C4-2B (cell line): ENCODE measurements at regions not wholly inside any gene's neighbourhood (a gene's known extent, or its start where the extent isn't known, plus 50 kb on each side); places are given as distances from the start of the nearest gene placed in this dataset.
"Not testable (repeated sequence)": the region's sequence is repeated elsewhere in the genome, so short reads cannot be mapped to it uniquely, and the experiment has no call there.

ENCODE experiments used
- H3K27ac ChIP-seq: fragments of 450-650 bp; 2 replicates; pipeline ENCODE4 v1.5.1; 2017
- ZFX ChIP-seq: fragments of 450-650 bp; IDR thresholded peaks from 2 replicates; pipeline ENCODE4 v1.6.1; 2017
- TF ChIP-seq, protein P1 (sequence below): fragments of 450-650 bp; conservative IDR thresholded peaks from 2 replicates; pipeline ENCODE4 v1.5.1; 2017; ENCODE audit warnings: mild to moderate bottlenecking

DNA sequence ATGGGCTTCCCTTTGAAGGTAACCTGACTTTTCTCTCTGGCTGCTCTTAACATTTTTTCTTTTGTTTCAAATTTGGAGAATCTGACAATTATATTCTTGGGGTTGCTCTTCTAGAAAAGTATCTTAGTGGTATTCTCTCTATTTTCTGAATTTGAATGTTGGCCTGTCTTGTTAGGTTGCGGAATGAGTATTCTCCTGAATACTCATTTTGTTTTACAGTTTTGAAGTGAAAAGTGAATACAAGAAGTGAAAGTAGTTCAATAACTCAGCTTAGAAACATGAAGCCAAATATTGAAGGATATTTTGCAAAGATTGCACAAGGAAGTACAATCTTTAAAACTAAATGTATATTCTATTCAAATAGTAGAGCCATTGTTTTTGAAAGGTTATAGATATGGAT lies 120.2 kb upstream of the MAP3K4 start:
- no peak overlapping the region for H3K27ac ChIP-seq
- TF ChIP-seq, protein P1, sequence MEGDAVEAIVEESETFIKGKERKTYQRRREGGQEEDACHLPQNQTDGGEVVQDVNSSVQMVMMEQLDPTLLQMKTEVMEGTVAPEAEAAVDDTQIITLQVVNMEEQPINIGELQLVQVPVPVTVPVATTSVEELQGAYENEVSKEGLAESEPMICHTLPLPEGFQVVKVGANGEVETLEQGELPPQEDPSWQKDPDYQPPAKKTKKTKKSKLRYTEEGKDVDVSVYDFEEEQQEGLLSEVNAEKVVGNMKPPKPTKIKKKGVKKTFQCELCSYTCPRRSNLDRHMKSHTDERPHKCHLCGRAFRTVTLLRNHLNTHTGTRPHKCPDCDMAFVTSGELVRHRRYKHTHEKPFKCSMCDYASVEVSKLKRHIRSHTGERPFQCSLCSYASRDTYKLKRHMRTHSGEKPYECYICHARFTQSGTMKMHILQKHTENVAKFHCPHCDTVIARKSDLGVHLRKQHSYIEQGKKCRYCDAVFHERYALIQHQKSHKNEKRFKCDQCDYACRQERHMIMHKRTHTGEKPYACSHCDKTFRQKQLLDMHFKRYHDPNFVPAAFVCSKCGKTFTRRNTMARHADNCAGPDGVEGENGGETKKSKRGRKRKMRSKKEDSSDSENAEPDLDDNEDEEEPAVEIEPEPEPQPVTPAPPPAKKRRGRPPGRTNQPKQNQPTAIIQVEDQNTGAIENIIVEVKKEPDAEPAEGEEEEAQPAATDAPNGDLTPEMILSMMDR, result no peak
- no peak for TF ChIP-seq ZFX

DNA sequence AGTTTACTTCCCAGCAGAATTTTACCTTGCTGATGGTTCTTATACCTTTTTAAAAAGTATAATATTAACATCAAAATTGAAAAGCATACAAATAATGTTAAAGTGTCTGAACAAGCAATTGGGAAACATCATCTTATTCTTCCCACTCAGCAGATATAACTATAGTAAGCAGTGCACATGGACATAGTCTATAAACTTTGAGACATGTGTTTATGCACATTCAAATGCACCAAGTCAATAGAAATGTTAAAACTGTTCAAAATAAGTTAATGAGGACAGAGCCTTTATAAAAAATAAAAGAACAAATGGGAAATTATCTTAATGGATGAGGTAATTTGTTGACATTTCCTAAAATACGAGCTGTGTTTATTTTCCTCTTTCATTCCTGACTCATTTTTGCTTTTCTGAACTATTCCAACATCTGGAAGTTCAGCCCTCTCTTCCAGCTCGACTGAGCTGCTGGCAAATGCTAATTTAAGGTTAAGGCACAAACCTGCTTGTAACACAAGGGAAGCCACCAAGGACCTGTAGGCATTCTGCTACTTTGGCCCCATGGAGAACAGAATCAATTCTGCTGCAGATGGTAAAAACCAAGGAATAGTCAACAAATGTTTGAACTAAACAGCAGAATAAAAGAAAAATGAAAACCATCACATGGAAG lies 110.3 kb upstream of the MAP3K4 start:
- no peak overlapping the region for H3K27ac ChIP-seq
- no peak for TF ChIP-seq ZFX
- TF ChIP-seq, protein P1, result no peak

DNA sequence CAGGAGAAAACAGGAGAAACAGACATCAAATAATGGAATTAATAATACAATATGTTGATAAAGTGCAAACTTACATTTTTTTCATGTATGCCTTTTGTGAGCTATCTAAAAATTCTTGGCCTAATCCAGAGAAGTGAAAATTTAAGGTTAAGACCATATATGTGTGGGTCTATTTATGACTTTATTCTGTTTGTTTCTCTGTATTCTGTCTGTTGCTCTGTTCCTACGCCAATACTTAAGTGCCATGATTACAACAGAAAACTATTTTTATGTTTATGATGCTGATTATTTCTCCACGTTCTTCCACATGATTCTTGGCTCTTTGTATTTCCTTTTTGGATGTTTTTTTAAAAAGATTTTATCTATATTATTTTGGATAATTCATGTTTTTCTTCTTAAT lies 109.6 kb upstream of the MAP3K4 start:
- no peak overlapping the region for H3K27ac ChIP-seq
- TF ChIP-seq, protein P1, result no peak
- TF ChIP-seq ZFX, result no peak

DNA sequence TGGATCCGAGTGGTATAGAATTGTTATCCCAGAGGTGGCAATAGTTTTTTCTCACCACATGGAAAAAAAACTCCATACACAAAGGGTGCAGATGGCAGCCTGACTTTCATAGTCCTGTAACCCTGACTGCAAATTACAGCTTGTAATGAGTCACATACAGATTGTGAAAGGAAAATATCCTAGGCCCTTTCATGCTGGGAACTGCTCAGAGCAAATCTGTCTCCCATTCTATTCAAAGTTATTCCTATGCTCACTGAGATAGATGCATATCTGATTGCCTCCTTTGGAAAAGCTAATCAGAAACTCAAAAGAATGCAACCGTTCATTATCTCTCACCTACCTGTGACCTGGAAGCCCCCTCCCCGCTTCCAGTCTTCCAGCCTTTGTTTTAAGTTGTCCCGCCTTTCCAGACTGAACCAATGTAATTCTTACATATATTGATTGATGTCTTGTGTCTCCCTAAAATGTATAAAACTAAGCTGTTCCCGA lies 108.7 kb upstream of the MAP3K4 start:
- TF ChIP-seq, protein P1, result no peak
- TF ChIP-seq ZFX, result no peak
- H3K27ac ChIP-seq, result no peak overlapping the region

DNA sequence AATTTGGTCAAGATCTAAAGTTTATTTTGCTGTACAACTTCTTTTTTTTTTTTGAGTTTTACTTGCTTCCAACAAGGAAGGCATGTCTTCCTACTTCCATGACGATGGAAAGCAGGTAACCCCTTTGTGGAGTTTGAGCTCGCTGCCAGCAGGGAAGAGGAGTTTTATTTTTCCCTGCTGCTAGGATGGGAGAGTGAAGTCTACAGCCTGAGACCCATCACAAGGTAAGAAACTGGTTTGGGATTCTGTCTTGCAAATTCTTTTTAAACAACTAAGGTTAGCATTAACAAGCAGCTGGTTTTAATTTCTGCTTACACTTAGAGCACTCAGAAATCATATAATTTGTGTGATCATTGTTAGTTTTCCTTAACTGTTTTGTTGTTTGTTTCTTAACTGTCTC lies 108.0 kb upstream of the MAP3K4 start:
- H3K27ac ChIP-seq, result no peak overlapping the region
- TF ChIP-seq, protein P1, result no peak
- TF ChIP-seq ZFX, result no peak

DNA sequence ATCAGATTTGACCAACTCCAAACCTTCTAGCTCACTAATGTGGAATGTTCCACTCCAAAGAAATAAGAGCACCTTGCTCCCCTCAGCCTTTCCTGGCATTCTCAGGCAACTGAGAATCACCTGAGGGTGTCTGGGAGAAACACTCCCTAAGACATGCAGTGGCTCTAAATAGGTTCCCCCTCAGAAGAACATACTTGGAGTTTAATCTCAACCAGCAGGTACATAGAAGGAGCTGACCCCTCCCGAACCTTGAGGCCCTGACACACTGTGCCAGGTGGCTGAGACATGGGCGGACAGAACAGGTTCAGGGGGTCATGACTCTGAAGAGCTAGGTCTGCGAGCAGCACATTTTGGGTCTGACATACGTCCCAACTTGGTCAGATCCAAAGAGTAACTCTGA lies 107.6 kb upstream of the MAP3K4 start:
- no peak overlapping the region for H3K27ac ChIP-seq
- TF ChIP-seq, protein P1, result no peak
- no peak for TF ChIP-seq ZFX

DNA sequence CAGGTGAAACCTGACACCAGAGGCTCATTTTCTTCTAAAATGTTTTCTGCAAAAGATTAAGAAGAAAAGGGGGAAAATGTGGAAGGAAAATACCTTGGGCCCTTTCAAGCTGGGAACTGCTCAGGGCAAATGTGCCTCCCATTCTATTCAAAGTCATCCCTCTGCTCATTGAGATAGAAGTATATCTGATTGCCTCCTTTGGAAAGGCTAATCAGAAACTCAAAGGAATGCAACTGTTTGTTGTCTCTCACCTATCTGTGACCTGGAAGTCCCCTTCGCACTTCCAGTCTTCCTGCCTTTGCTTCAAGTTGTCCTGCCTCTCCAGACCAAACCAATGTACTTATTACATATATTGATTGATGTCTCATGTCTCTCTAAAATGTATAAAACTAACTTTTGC lies 102.4 kb upstream of the MAP3K4 start:
- not testable (repeated sequence) for H3K27ac ChIP-seq

DNA sequence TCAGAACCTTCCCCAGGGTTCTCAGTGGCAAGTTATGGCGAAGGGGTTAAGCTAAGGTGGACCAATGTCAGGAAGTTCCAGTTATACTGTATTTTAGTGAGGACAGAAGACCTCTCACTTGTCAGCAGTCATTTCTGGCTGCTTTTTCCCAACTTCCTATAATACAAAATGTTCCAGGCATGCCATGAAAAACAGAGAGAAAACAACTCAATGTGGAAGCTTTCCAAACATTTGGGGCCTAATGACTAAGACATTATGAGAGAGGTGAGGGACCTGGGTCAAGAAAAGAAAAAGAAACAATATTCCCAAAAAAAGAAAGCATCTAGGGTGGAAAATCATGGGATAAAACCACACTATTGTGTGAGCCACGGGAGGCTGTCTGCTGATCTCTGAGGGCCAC lies 99.9 kb upstream of the MAP3K4 start:
- H3K27ac ChIP-seq, result no peak overlapping the region
- TF ChIP-seq ZFX, result no peak
- TF ChIP-seq, protein P1, result no peak
